ENCODE measurements at regions not wholly inside any gene's neighbourhood (a gene's known extent, or its start where the extent isn't known, plus 50 kb on each side); places are given as distances from the start of the nearest gene placed in this dataset.

GRCh38 chr13:61830475-61830874 lies 414.8 kb upstream of the PCDH20 start:
- Histone ChIP-seq H3K36me3 (ENCODE audit: control insufficient read depth, low read depth, low read length) (no peaks in the 10 kb centered on the region), H3K4me3 (ENCODE audit: low read length) (no peak overlapping the region), H3K9me3 (ENCODE audit: control insufficient read depth, low read depth, low read length) (no peaks in the 10 kb centered on the region), H3K4me1 (ENCODE audit: control insufficient read depth, low read depth, low read length) (peaks cover 4% of the 10 kb centered on the region), H3K27ac (ENCODE audit: low read length) (no peak overlapping the region), H3K9ac (ENCODE audit: low read length) (no peak overlapping the region), H3K27me3 (ENCODE audit: control insufficient read depth, insufficient read depth, low read length) (no peaks in the 10 kb centered on the region)

DNA sequence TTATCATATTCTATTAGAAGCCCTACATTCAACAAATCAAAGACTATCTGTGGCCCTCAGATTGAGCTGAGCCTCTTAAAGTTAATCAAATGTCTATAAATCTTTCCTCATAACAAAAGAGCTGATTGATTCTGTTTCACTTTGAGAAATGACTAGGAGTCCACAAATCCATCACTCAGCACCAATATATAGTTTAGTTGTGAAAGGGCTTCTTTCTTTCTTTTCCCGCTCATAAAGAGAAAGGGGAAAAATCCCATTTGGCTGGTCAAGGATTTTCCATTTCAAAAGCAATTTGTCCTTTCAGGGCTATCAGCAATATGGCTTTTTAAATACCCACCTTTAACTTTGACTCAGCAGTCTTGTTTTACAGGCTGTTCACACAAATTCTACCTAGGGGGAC lies 408.5 kb upstream of the PCDH20 start:
- no peak overlapping the region for H3K9ac ChIP-seq (ENCODE audit: low read length)

GRCh38 chr13:61812286-61812685 lies 396.6 kb upstream of the PCDH20 start:
- Histone ChIP-seq H3K36me3 (ENCODE audit: control insufficient read depth, low read depth, low read length) (no peaks in the 10 kb centered on the region), H3K27ac (ENCODE audit: low read length) (no peak overlapping the region), H3K4me1 (ENCODE audit: control insufficient read depth, low read depth, low read length) (no peaks in the 10 kb centered on the region), H3K4me3 (ENCODE audit: low read length) (no peak overlapping the region), H3K9me3 (ENCODE audit: control insufficient read depth, low read depth, low read length) (no peaks in the 10 kb centered on the region), H3K27me3 (ENCODE audit: control insufficient read depth, insufficient read depth, low read length) (no peaks in the 10 kb centered on the region), H3K9ac (ENCODE audit: low read length) (no peak overlapping the region)

More for the DNA sequence above, 408.5 kb upstream of the PCDH20 start:
- no peaks in the 10 kb centered on the region for H3K27me3 ChIP-seq (ENCODE audit: control insufficient read depth, insufficient read depth, low read length)
- no peak overlapping the region for H3K4me3 ChIP-seq (ENCODE audit: low read length)
- H3K9me3 ChIP-seq (ENCODE audit: control insufficient read depth, low read depth, low read length): no peaks in the 10 kb centered on the region
- H3K4me1 ChIP-seq (ENCODE audit: control insufficient read depth, low read depth, low read length): no peaks in the 10 kb centered on the region
- no peaks in the 10 kb centered on the region for H3K36me3 ChIP-seq (ENCODE audit: control insufficient read depth, low read depth, low read length)
- H3K27ac ChIP-seq (ENCODE audit: low read length): no peak overlapping the region

DNA sequence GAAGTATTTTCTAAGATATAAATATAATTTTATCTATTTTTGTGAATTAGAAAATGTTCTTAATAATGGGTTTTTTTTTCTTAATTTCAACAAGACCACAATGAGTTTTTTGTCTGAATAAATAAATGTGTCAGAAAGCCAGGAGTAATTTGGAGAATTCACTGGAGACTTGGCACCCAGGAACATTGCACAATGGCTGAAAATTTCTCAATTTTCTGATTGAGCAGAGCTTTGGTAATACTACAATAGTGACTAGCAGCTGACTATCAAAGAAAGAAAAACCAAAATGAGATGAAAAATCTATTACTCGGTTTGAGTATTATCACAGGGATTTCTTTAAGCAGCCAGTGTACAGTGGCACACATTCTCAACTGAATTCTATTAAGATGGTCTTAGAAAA lies 394.4 kb upstream of the PCDH20 start:
- no peak overlapping the region for H3K27ac ChIP-seq (ENCODE audit: low read length)
- H3K9ac ChIP-seq (ENCODE audit: low read length): no peak overlapping the region
- no peaks in the 10 kb centered on the region for H3K27me3 ChIP-seq (ENCODE audit: control insufficient read depth, insufficient read depth, low read length)
- no peaks in the 10 kb centered on the region for H3K36me3 ChIP-seq (ENCODE audit: control insufficient read depth, low read depth, low read length)
- H3K4me3 ChIP-seq (ENCODE audit: low read length): no peak overlapping the region
- no peaks in the 10 kb centered on the region for H3K9me3 ChIP-seq (ENCODE audit: control insufficient read depth, low read depth, low read length)
- no peaks in the 10 kb centered on the region for H3K4me1 ChIP-seq (ENCODE audit: control insufficient read depth, low read depth, low read length)

DNA sequence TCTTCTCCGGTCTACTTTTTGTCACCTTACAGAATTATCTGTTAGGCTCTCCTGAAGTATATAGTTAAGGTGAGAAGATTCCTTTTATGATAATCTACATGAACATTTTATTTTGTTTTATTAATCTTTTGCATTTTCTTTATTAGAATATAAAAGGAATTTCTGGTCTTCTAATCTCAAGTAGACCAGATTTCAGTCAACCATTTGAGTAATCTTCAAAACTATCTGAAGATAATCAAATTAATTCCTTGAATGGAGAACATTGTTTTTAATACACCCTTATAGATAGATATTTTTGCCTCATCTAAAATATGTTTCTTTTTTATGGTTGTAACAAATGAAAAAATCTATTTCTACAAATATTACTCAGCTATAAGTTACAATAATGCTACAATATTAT lies 381.7 kb upstream of the PCDH20 start:
- Histone ChIP-seq H3K27me3 (ENCODE audit: control insufficient read depth, insufficient read depth, low read length) (no peaks in the 10 kb centered on the region), H3K4me1 (ENCODE audit: control insufficient read depth, low read depth, low read length) (no peaks in the 10 kb centered on the region)

DNA sequence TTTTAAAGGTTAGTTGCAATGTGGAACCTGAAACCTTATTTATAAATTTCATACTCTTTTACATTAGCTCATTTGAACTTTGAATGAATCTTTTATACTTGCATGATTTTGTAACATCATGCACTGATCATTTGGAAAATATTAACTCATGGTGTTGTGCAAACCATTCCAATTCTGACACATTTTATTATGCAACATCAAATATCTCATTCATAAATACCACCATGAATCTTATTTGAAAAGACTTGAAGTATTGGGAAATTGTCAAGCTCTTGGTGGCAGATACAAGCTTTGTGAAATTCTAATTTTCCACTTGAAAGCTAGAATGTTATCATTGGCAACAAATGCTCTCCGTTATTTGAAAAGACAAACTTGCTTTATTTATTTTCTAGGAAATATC lies 379.9 kb upstream of the PCDH20 start:
- Histone ChIP-seq H3K4me3 (ENCODE audit: low read length) (no peak overlapping the region), H3K9me3 (ENCODE audit: control insufficient read depth, low read depth, low read length) (no peaks in the 10 kb centered on the region), H3K9ac (ENCODE audit: low read length) (no peak overlapping the region), H3K27me3 (ENCODE audit: control insufficient read depth, insufficient read depth, low read length) (no peaks in the 10 kb centered on the region), H3K4me1 (ENCODE audit: control insufficient read depth, low read depth, low read length) (no peaks in the 10 kb centered on the region), H3K36me3 (ENCODE audit: control insufficient read depth, low read depth, low read length) (no peaks in the 10 kb centered on the region), H3K27ac (ENCODE audit: low read length) (no peak overlapping the region)

More for the DNA sequence above, 381.7 kb upstream of the PCDH20 start:
- Histone ChIP-seq H3K27ac (ENCODE audit: low read length) (no peak overlapping the region), H3K36me3 (ENCODE audit: control insufficient read depth, low read depth, low read length) (no peaks in the 10 kb centered on the region), H3K9ac (ENCODE audit: low read length) (no peak overlapping the region), H3K4me3 (ENCODE audit: low read length) (no peak overlapping the region), H3K9me3 (ENCODE audit: control insufficient read depth, low read depth, low read length) (no peaks in the 10 kb centered on the region)

DNA sequence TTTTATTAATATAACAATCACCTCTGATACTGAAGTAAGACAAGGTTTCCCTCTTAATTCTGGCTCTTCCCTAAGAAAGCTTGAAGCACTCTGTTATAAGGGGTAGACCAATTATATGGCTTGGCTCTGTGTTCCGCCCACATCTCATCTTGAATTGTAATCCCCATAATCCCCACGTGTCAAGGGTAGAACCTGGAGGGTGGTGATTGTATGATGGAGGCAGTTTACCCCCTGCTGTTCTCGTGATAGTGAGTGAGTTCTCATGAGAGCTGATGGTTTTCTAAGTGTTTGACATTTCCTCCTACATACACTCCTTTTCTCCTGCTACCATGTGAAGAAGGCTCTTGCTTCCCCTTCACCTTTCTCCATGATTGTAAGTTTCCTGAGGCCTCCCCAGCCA lies 363.8 kb upstream of the PCDH20 start:
- Histone ChIP-seq H3K27ac (ENCODE audit: low read length) (no peak overlapping the region), H3K36me3 (ENCODE audit: control insufficient read depth, low read depth, low read length) (no peaks in the 10 kb centered on the region)

GRCh38 chr13:61778531-61778930 lies 362.9 kb upstream of the PCDH20 start:
- no peak overlapping the region for H3K9ac ChIP-seq (ENCODE audit: low read length)
- H3K27ac ChIP-seq (ENCODE audit: low read length): no peak overlapping the region
- H3K4me1 ChIP-seq (ENCODE audit: control insufficient read depth, low read depth, low read length): no peaks in the 10 kb centered on the region
- no peaks in the 10 kb centered on the region for H3K36me3 ChIP-seq (ENCODE audit: control insufficient read depth, low read depth, low read length)
- H3K27me3 ChIP-seq (ENCODE audit: control insufficient read depth, insufficient read depth, low read length): no peaks in the 10 kb centered on the region
- no peak overlapping the region for H3K4me3 ChIP-seq (ENCODE audit: low read length)
- H3K9me3 ChIP-seq (ENCODE audit: control insufficient read depth, low read depth, low read length): no peaks in the 10 kb centered on the region

More for the DNA sequence above, 363.8 kb upstream of the PCDH20 start:
- H3K9ac ChIP-seq (ENCODE audit: low read length): no peak overlapping the region
- H3K4me3 ChIP-seq (ENCODE audit: low read length): no peak overlapping the region
- no peaks in the 10 kb centered on the region for H3K4me1 ChIP-seq (ENCODE audit: control insufficient read depth, low read depth, low read length)
- H3K27me3 ChIP-seq (ENCODE audit: control insufficient read depth, insufficient read depth, low read length): no peaks in the 10 kb centered on the region
- no peaks in the 10 kb centered on the region for H3K9me3 ChIP-seq (ENCODE audit: control insufficient read depth, low read depth, low read length)

- Histone ChIP-seq H3K27ac (ENCODE audit: low read length) (no peak overlapping the region), H3K9ac (ENCODE audit: low read length) (no peak overlapping the region), H3K4me1 (ENCODE audit: control insufficient read depth, low read depth, low read length) (no peaks in the 10 kb centered on the region), H3K4me3 (ENCODE audit: low read length) (no peak overlapping the region), H3K9me3 (ENCODE audit: control insufficient read depth, low read depth, low read length) (no peaks in the 10 kb centered on the region), H3K27me3 (ENCODE audit: control insufficient read depth, insufficient read depth, low read length) (no peaks in the 10 kb centered on the region), H3K36me3 (ENCODE audit: control insufficient read depth, low read depth, low read length) (no peaks in the 10 kb centered on the region)
Observed at GRCh38 chr13:61777899-61778298, 362.2 kb upstream of the PCDH20 start.

GRCh38 chr13:61777271-61777670 lies 361.6 kb upstream of the PCDH20 start:
- Histone ChIP-seq H3K27ac (ENCODE audit: low read length) (no peak overlapping the region), H3K36me3 (ENCODE audit: control insufficient read depth, low read depth, low read length) (no peaks in the 10 kb centered on the region), H3K4me1 (ENCODE audit: control insufficient read depth, low read depth, low read length) (no peaks in the 10 kb centered on the region), H3K9me3 (ENCODE audit: control insufficient read depth, low read depth, low read length) (no peaks in the 10 kb centered on the region), H3K4me3 (ENCODE audit: low read length) (no peak overlapping the region), H3K9ac (ENCODE audit: low read length) (no peak overlapping the region), H3K27me3 (ENCODE audit: control insufficient read depth, insufficient read depth, low read length) (no peaks in the 10 kb centered on the region)

GRCh38 chr13:61774903-61775302 lies 359.3 kb upstream of the PCDH20 start:
- Histone ChIP-seq H3K36me3 (ENCODE audit: control insufficient read depth, low read depth, low read length) (no peaks in the 10 kb centered on the region), H3K9ac (ENCODE audit: low read length) (no peak overlapping the region), H3K4me3 (ENCODE audit: low read length) (no peak overlapping the region), H3K4me1 (ENCODE audit: control insufficient read depth, low read depth, low read length) (no peaks in the 10 kb centered on the region), H3K27ac (ENCODE audit: low read length) (no peak overlapping the region), H3K9me3 (ENCODE audit: control insufficient read depth, low read depth, low read length) (no peaks in the 10 kb centered on the region), H3K27me3 (ENCODE audit: control insufficient read depth, insufficient read depth, low read length) (no peaks in the 10 kb centered on the region)

DNA sequence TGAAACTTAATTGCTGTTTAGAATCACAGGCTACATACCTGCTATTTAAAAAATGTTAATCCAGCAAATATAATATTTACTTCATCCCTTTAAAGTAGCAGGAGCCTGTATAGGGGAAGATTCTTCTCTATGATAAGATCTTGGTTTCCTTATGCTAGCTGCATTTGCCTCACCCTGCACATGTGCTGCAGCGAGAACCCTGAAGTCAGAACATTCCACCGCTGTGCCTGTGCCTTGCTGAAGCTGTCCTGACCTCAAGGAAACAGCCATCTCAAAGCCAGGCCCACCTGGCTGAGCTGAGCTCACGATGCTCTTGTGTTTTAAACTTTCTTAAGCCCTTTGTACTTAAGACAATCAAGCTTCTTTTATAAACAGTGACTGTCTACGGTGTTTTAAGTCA lies 355.0 kb upstream of the PCDH20 start:
- Histone ChIP-seq H3K4me1 (ENCODE audit: control insufficient read depth, low read depth, low read length) (no peaks in the 10 kb centered on the region), H3K4me3 (ENCODE audit: low read length) (no peak overlapping the region), H3K27ac (ENCODE audit: low read length) (no peak overlapping the region), H3K36me3 (ENCODE audit: control insufficient read depth, low read depth, low read length) (no peaks in the 10 kb centered on the region), H3K9ac (ENCODE audit: low read length) (no peak overlapping the region), H3K27me3 (ENCODE audit: control insufficient read depth, insufficient read depth, low read length) (no peaks in the 10 kb centered on the region), H3K9me3 (ENCODE audit: control insufficient read depth, low read depth, low read length) (no peaks in the 10 kb centered on the region)
